SK-N-SH (cell line): ENCODE measurements at regions not wholly inside any gene's neighbourhood (a gene's known extent, or its start where the extent isn't known, plus 50 kb on each side); places are given as distances from the start of the nearest gene placed in this dataset.

Source experiments
- CHD2 ChIP-seq: fragments of 150-350 bp; IDR thresholded peaks from 2 replicates; pipeline ENCODE4 v1.6.1; 2018; ENCODE audit warnings: low read length; ENCODE audit not compliant: partially characterized antibody
- EP300 ChIP-seq, 2 experiments: IDR thresholded peaks; 2 replicates each; pipeline versions ENCODE4 v1.4.0 to v1.6.1; 2012; ENCODE audit warnings: borderline replicate concordance in 1 of 2, low read depth in 1 of 2, low read length in 1 of 2
- FOXM1 ChIP-seq: IDR thresholded peaks from 2 replicates; pipeline ENCODE4 v1.4.0; 2012; ENCODE audit warnings: low read depth, mild to moderate bottlenecking
- IRF3 ChIP-seq: fragments of 150-350 bp; IDR thresholded peaks from 2 replicates; pipeline ENCODE4 v1.6.1; 2016; ENCODE audit warnings: mild to moderate bottlenecking, low read depth, low read length
- RAD21 ChIP-seq: IDR thresholded peaks from 2 replicates; pipeline ENCODE4 v1.6.1; 2012; ENCODE audit warnings: mild to moderate bottlenecking, low read length
- RFX5 ChIP-seq: IDR thresholded peaks from 2 replicates; pipeline ENCODE4 v1.6.1; 2012; ENCODE audit warnings: mild to moderate bottlenecking, improper control_type of control experiment, low read length
- TAF1 ChIP-seq: IDR thresholded peaks from 2 replicates; pipeline ENCODE4 v1.6.1; 2012; ENCODE audit warnings: low read depth, mild to moderate bottlenecking, low read length, moderate library complexity, borderline replicate concordance
- TEAD4 ChIP-seq: IDR thresholded peaks from 2 replicates; pipeline ENCODE4 v1.4.0; 2012; ENCODE audit warnings: mild to moderate bottlenecking, borderline replicate concordance; ENCODE audit not compliant: insufficient read depth
- YY1 ChIP-seq: IDR thresholded peaks from 2 replicates; pipeline ENCODE4 v1.4.0; 2012; ENCODE audit warnings: low read depth, mild to moderate bottlenecking
- TF ChIP-seq, protein P1 (sequence below): fragments of 200-600 bp; sonication (generic); IDR thresholded peaks from 2 replicates; pipeline ENCODE4 v1.6.1; 2017; ENCODE audit warnings: antibody characterized with exemption, mild to moderate bottlenecking, moderate library complexity
- TF ChIP-seq, protein P2 (sequence below): IDR thresholded peaks from 2 replicates; pipeline ENCODE4 v1.4.0; 2012; ENCODE audit warnings: low read depth, borderline replicate concordance

DNA sequence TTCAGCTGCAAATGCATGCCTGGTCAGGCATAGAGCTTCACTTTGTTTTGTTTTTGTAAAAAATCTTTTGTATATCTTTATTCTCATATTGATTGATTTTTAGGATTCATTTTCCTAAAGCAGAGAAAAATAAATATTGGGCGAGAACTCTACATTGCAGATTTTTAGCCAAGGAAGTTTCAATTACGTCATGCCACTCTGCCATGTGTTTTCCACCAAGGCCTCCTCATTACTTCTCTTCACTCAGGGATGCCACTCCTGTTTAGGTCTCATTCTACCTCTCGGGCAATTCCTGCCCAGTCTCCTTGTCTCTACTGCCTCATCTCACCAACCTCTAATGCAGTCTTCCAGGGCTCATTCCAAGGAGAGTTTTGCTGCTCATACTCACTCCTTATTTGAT is 497.3 kb upstream of the SPTLC3 start:
- no peak for TF ChIP-seq RAD21
- TF ChIP-seq, protein P1, sequence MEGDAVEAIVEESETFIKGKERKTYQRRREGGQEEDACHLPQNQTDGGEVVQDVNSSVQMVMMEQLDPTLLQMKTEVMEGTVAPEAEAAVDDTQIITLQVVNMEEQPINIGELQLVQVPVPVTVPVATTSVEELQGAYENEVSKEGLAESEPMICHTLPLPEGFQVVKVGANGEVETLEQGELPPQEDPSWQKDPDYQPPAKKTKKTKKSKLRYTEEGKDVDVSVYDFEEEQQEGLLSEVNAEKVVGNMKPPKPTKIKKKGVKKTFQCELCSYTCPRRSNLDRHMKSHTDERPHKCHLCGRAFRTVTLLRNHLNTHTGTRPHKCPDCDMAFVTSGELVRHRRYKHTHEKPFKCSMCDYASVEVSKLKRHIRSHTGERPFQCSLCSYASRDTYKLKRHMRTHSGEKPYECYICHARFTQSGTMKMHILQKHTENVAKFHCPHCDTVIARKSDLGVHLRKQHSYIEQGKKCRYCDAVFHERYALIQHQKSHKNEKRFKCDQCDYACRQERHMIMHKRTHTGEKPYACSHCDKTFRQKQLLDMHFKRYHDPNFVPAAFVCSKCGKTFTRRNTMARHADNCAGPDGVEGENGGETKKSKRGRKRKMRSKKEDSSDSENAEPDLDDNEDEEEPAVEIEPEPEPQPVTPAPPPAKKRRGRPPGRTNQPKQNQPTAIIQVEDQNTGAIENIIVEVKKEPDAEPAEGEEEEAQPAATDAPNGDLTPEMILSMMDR = no peak
- TF ChIP-seq, protein P2, sequence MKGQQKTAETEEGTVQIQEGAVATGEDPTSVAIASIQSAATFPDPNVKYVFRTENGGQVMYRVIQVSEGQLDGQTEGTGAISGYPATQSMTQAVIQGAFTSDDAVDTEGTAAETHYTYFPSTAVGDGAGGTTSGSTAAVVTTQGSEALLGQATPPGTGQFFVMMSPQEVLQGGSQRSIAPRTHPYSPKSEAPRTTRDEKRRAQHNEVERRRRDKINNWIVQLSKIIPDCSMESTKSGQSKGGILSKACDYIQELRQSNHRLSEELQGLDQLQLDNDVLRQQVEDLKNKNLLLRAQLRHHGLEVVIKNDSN = no peak
- no peak for TF ChIP-seq IRF3
- TF ChIP-seq YY1 = no peak
- no peak for TF ChIP-seq EP300 (IDR thresholded peaks at IDR 0.05; ENCODE audit: borderline replicate concordance in 1 of 2, low read depth in 1 of 2, low read length in 1 of 2)
- no peak for TF ChIP-seq RFX5
- no peak for TF ChIP-seq TAF1
- TF ChIP-seq CHD2 = no peak
- no peak for TF ChIP-seq FOXM1
- TF ChIP-seq TEAD4 = no peak
